GM12878 (cell line): ENCODE measurements at regions not wholly inside any gene's neighbourhood (a gene's known extent, or its start where the extent isn't known, plus 50 kb on each side); places are given as distances from the start of the nearest gene placed in this dataset.

ENCODE experiments used
- BHLHE40 ChIP-seq, 2 experiments: fragments of 450-650 bp in 1 of 2; IDR thresholded peaks; 2 replicates each; pipeline ENCODE4 v1.6.1; 2011 to 2017; ENCODE audit warnings: low read depth in 2 of 2, borderline replicate concordance in 1 of 2, improper control_type of control experiment in 1 of 2, low read length in 1 of 2, mild to moderate bottlenecking in 1 of 2
- FOXK2 ChIP-seq: fragments of 450-650 bp; IDR thresholded peaks from 2 replicates; pipeline ENCODE4 v1.6.1; 2017; ENCODE audit warnings: mild to moderate bottlenecking, moderate library complexity
- IKZF1 ChIP-seq: fragments of 450-650 bp; conservative IDR thresholded peaks from 2 replicates; pipeline ENCODE4 v1.6.1; 2017; ENCODE audit warnings: antibody characterized with exemption, mild to moderate bottlenecking
- JUNB ChIP-seq: IDR thresholded peaks from 2 replicates; pipeline ENCODE4 v1.6.1; 2016; ENCODE audit warnings: antibody characterized with exemption, mild to moderate bottlenecking
- JUND ChIP-seq: IDR thresholded peaks from 2 replicates; pipeline ENCODE4 v1.6.1; 2012; ENCODE audit warnings: low read depth, mild to moderate bottlenecking, low read length, improper control_type of control experiment, moderate library complexity
- KDM1A ChIP-seq: fragments of 200-600 bp; sonication (generic); IDR thresholded peaks from 2 replicates; pipeline ENCODE4 v1.6.1; 2016; ENCODE audit warnings: borderline replicate concordance
- MXI1 ChIP-seq: fragments of 150-350 bp; IDR thresholded peaks from 2 replicates; pipeline ENCODE4 v1.6.1; 2011; ENCODE audit warnings: low read depth, mild to moderate bottlenecking, inconsistent platforms, low read length, improper control_type of control experiment
- PAX5 ChIP-seq: IDR thresholded peaks from 2 replicates; pipeline ENCODE4 v1.6.1; 2011; ENCODE audit warnings: low read depth, low read length, borderline replicate concordance
- PML ChIP-seq: IDR thresholded peaks from 2 replicates; pipeline ENCODE4 v1.6.1; 2012; ENCODE audit warnings: low read length, inconsistent platforms
- SRF ChIP-seq, 2 experiments: IDR thresholded peaks; 2 replicates each; pipeline ENCODE4 v1.6.1; 2011; ENCODE audit warnings: low read depth in 2 of 2, low read length in 2 of 2, mild to moderate bottlenecking in 1 of 2, moderate library complexity in 1 of 2
- SUZ12 ChIP-seq: fragments of 200-600 bp; sonication (generic); IDR thresholded peaks from one replicate; pipeline ENCODE4 v1.6.1; 2018; ENCODE audit warnings: antibody characterized with exemption, mild to moderate bottlenecking; ENCODE audit not compliant: unreplicated experiment
- TBL1XR1 ChIP-seq: IDR thresholded peaks from 2 replicates; pipeline ENCODE4 v1.6.1; 2012; ENCODE audit warnings: low read depth, low read length, improper control_type of control experiment
- USF1 ChIP-seq: IDR thresholded peaks from 2 replicates; pipeline ENCODE4 v1.6.1; 2011; ENCODE audit warnings: borderline replicate concordance, low read depth, mild to moderate bottlenecking, moderate library complexity, mixed read lengths, low read length; ENCODE audit not compliant: insufficient read depth; ENCODE audit errors: extremely low read length
- ZNF24 ChIP-seq: fragments of 450-650 bp; IDR thresholded peaks from 2 replicates; pipeline ENCODE4 v1.6.1; 2017; ENCODE audit warnings: antibody characterized with exemption, mild to moderate bottlenecking
- ZNF384 ChIP-seq: IDR thresholded peaks from 2 replicates; pipeline ENCODE4 v1.6.1; 2012; ENCODE audit warnings: low read depth, mild to moderate bottlenecking, low read length, improper control_type of control experiment, borderline replicate concordance
- ZSCAN29 ChIP-seq: fragments of 450-650 bp; IDR thresholded peaks from 2 replicates; pipeline ENCODE4 v1.6.1; 2017; ENCODE audit warnings: mild to moderate bottlenecking, moderate library complexity
- TF ChIP-seq, protein P1 (sequence below): IDR thresholded peaks from 2 replicates; pipeline ENCODE4 v1.6.1; 2012; ENCODE audit warnings: mild to moderate bottlenecking, low read depth, low read length
- TF ChIP-seq, protein P2 (sequence below): fragments of 450-650 bp; formaldehyde crosslinking; IDR thresholded peaks from 2 replicates; pipeline ENCODE4 v1.4.0; 2022; ENCODE audit warnings: mild to moderate bottlenecking, moderate library complexity

DNA sequence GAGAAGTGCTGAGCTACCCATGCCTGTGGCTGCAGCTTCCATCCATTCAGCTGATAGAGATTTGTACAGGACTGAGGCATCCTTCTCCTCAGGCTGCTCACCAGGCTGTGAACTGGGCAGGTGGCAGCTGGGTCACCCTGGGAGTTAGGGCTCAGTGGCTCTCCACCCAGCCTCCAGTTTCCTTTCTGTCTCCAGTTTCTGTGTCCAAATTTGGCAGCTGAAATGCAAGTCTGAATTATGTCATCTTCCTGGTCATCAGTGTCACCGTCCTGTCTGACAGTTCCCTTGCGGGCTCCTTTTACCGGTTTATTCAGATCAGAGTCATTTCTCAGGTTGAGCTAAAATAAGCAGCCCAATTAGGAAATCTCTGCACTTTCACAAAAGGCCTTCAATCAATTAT, 93.3 kb downstream of the EDN1 start (continued):
- TF ChIP-seq SUZ12 = no peak
- TF ChIP-seq JUND = no peak
- TF ChIP-seq, protein P1, sequence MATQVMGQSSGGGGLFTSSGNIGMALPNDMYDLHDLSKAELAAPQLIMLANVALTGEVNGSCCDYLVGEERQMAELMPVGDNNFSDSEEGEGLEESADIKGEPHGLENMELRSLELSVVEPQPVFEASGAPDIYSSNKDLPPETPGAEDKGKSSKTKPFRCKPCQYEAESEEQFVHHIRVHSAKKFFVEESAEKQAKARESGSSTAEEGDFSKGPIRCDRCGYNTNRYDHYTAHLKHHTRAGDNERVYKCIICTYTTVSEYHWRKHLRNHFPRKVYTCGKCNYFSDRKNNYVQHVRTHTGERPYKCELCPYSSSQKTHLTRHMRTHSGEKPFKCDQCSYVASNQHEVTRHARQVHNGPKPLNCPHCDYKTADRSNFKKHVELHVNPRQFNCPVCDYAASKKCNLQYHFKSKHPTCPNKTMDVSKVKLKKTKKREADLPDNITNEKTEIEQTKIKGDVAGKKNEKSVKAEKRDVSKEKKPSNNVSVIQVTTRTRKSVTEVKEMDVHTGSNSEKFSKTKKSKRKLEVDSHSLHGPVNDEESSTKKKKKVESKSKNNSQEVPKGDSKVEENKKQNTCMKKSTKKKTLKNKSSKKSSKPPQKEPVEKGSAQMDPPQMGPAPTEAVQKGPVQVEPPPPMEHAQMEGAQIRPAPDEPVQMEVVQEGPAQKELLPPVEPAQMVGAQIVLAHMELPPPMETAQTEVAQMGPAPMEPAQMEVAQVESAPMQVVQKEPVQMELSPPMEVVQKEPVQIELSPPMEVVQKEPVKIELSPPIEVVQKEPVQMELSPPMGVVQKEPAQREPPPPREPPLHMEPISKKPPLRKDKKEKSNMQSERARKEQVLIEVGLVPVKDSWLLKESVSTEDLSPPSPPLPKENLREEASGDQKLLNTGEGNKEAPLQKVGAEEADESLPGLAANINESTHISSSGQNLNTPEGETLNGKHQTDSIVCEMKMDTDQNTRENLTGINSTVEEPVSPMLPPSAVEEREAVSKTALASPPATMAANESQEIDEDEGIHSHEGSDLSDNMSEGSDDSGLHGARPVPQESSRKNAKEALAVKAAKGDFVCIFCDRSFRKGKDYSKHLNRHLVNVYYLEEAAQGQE = no peak
- peak; percentile 62; the same call in 1 of the 2 replicates for TF ChIP-seq PAX5
- peak; percentile 37 to 92; a peak in 2 of 4 replicates for TF ChIP-seq SRF (IDR thresholded peaks at IDR 0.05; ENCODE audit: low read depth in 2 of 2, low read length in 2 of 2)
- TF ChIP-seq ZNF384 = no peak
- TF ChIP-seq MXI1 = no peak
- TF ChIP-seq PML = peak; percentile 29; the same call in 1 of the 2 replicates
- TF ChIP-seq ZSCAN29 = peak; percentile 70
- TF ChIP-seq BHLHE40 (IDR thresholded peaks at IDR 0.05; ENCODE audit: borderline replicate concordance in 1 of 2, low read depth in 2 of 2, low read length in 1 of 2) = 0 out of 4 replicates have a peak, but pooled peaks have one; percentile 20 to 34
- TF ChIP-seq, protein P2, sequence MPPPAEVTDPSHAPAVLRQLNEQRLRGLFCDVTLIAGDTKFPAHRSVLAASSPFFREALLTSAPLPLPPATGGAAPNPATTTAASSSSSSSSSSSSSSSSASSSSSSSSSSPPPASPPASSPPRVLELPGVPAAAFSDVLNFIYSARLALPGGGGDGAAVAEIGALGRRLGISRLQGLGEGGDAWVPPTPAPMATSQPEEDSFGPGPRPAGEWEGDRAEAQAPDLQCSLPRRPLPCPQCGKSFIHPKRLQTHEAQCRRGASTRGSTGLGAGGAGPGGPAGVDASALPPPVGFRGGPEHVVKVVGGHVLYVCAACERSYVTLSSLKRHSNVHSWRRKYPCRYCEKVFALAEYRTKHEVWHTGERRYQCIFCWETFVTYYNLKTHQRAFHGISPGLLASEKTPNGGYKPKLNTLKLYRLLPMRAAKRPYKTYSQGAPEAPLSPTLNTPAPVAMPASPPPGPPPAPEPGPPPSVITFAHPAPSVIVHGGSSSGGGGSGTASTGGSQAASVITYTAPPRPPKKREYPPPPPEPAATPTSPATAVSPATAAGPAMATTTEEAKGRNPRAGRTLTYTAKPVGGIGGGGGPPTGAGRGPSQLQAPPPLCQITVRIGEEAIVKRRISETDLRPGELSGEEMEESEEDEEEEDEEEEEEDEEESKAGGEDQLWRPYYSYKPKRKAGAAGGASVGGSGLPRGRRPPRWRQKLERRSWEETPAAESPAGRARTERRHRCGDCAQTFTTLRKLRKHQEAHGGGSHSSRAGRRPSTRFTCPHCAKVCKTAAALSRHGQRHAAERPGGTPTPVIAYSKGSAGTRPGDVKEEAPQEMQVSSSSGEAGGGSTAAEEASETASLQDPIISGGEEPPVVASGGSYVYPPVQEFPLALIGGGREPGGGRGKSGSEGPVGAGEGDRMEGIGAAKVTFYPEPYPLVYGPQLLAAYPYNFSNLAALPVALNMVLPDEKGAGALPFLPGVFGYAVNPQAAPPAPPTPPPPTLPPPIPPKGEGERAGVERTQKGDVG (CRISPR knock-in tag) = no peak
- TF ChIP-seq IKZF1 = peak; percentile 88
- peak; percentile 83 for TF ChIP-seq JUNB
- TF ChIP-seq ZNF24 = no peak
- no peak for TF ChIP-seq KDM1A
- peak; percentile 67; the same call in 1 of the 2 replicates for TF ChIP-seq TBL1XR1
- no peak for TF ChIP-seq USF1
- no peak for TF ChIP-seq FOXK2
